GM23338 (cell line): ENCODE measurements at regions not wholly inside any gene's neighbourhood (a gene's known extent, or its start where the extent isn't known, plus 50 kb on each side); places are given as distances from the start of the nearest gene placed in this dataset.

Experiments
- ATAC-seq: fragments of 200-7000 bp; cut with Tn5 transposase; 3 replicates; pipeline ENCODE4 v1.9.1; 2020
- DNase-seq: peaks from one replicate; pipeline ENCODE4 v3.0.0-alpha.2; 2015; ENCODE audit warnings: low spot score
- H2AFZ ChIP-seq: fragments of 200-600 bp; sonication (generic); 2 replicates; pipeline ENCODE4 v1.8.0; 2016; ENCODE audit warnings: antibody characterized with exemption, mild to moderate bottlenecking, moderate library complexity
- H3F3A ChIP-seq: fragments of 200-600 bp; sonication (generic); replicated peaks from 2 replicates; pipeline ENCODE4 v1.8.0; 2017; ENCODE audit warnings: antibody characterized with exemption, mixed run types, low read depth
- H3K27ac ChIP-seq: fragments of 200-600 bp; sonication (generic); 2 replicates; pipeline ENCODE4 v1.6.1; 2016; ENCODE audit warnings: low read depth
- H3K27me3 ChIP-seq: fragments of 200-600 bp; sonication (generic); 2 replicates; pipeline ENCODE4 v1.8.0; 2016; ENCODE audit warnings: mild to moderate bottlenecking, mixed run types, moderate library complexity; ENCODE audit not compliant: insufficient read depth
- H3K36me3 ChIP-seq: fragments of 200-600 bp; sonication (generic); 2 replicates; pipeline ENCODE4 v1.8.0; 2016; ENCODE audit warnings: mild to moderate bottlenecking; ENCODE audit not compliant: insufficient read depth
- H3K4me1 ChIP-seq: fragments of 200-600 bp; sonication (generic); 2 replicates; pipeline ENCODE4 v1.8.0; 2016; ENCODE audit warnings: mild to moderate bottlenecking, moderate library complexity; ENCODE audit not compliant: insufficient read depth
- H3K4me2 ChIP-seq: fragments of 200-600 bp; sonication (generic); 2 replicates; pipeline ENCODE4 v1.7.1; 2017; ENCODE audit warnings: mixed run types
- H3K4me3 ChIP-seq: fragments of 200-600 bp; sonication (generic); 2 replicates; pipeline ENCODE4 v1.6.1; 2016; ENCODE audit warnings: mixed run types
- H3K79me2 ChIP-seq: fragments of 200-600 bp; sonication (generic); replicated peaks from 2 replicates; pipeline ENCODE4 v1.8.0; 2017; ENCODE audit warnings: mild to moderate bottlenecking; ENCODE audit not compliant: insufficient read depth
- H3K9me2 ChIP-seq: fragments of 200-600 bp; sonication (generic); 2 replicates; pipeline ENCODE4 v1.8.0; 2017; ENCODE audit not compliant: insufficient read depth
- H4K20me1 ChIP-seq: fragments of 200-600 bp; sonication (generic); replicated peaks from 2 replicates; pipeline ENCODE4 v1.8.0; 2017; ENCODE audit warnings: mild to moderate bottlenecking; ENCODE audit not compliant: insufficient read depth
- H3K27ac Mint-ChIP-seq: 2 replicates; pipeline ENCODE4 v1.8.0; 2020; ENCODE audit warnings: inconsistent platforms, mild to moderate bottlenecking, moderate library complexity, mixed read lengths
- H3K27me3 Mint-ChIP-seq: 3 replicates; pipeline ENCODE4 v1.8.0; 2022; ENCODE audit warnings: low read depth, mild to moderate bottlenecking, moderate library complexity, mixed read lengths, inconsistent platforms; ENCODE audit not compliant: insufficient read depth, poor library complexity
- H3K36me3 Mint-ChIP-seq: 3 replicates; pipeline ENCODE4 v1.8.0; 2021; ENCODE audit warnings: low read depth, mild to moderate bottlenecking, inconsistent platforms, moderate library complexity, mixed read lengths
- H3K4me1 Mint-ChIP-seq: 3 replicates; pipeline ENCODE4 v1.8.0; 2020; ENCODE audit warnings: mild to moderate bottlenecking, inconsistent platforms, mixed read lengths
- H3K4me3 Mint-ChIP-seq: 3 replicates; pipeline ENCODE4 v1.8.0; 2021; ENCODE audit warnings: moderate library complexity, mild to moderate bottlenecking, inconsistent platforms, mixed read lengths
- H3K9me3 Mint-ChIP-seq: 3 replicates; pipeline ENCODE4 v1.8.0; 2020; ENCODE audit warnings: moderate library complexity, mild to moderate bottlenecking, inconsistent platforms, mixed read lengths
- CREB1 ChIP-seq: fragments of 250-450 bp; sonication (Bioruptor Pico); IDR thresholded peaks from 2 replicates; pipeline ENCODE4 v1.5.0; 2020; ENCODE audit warnings: low read depth, mild to moderate bottlenecking, moderate library complexity
- EZH2 ChIP-seq: fragments of 200-600 bp; sonication (generic); IDR thresholded peaks from one replicate; pipeline ENCODE4 v1.8.0; 2017; ENCODE audit warnings: antibody characterized with exemption, mild to moderate bottlenecking, low read depth; ENCODE audit not compliant: unreplicated experiment
- EZH2phosphoT487 ChIP-seq: fragments of 200-600 bp; sonication (generic); IDR thresholded peaks from one replicate; pipeline ENCODE4 v1.8.1; 2018; ENCODE audit warnings: antibody characterized with exemption; ENCODE audit not compliant: unreplicated experiment
- JUNB ChIP-seq: IDR thresholded peaks from one replicate; pipeline ENCODE4 v1.6.1; 2016; ENCODE audit warnings: antibody characterized with exemption; ENCODE audit not compliant: unreplicated experiment
- NANOG ChIP-seq: IDR thresholded peaks from 2 replicates; pipeline ENCODE4 v1.6.1; 2016; ENCODE audit warnings: antibody characterized with exemption, borderline replicate concordance
- STAT1 ChIP-seq: IDR thresholded peaks from one replicate; pipeline ENCODE4 v1.6.1; 2016; ENCODE audit warnings: antibody characterized with exemption; ENCODE audit not compliant: unreplicated experiment
- TF ChIP-seq, protein P1 (sequence below): IDR thresholded peaks from 2 replicates; pipeline ENCODE4 v1.6.1; 2016; ENCODE audit warnings: antibody characterized with exemption
- TF ChIP-seq, protein P2 (sequence below), 2 experiments: fragments of 200-600 bp in 1 of 2; sonication (generic) in 1 of 2; conservative IDR thresholded peaks; 2 replicates each; pipeline versions ENCODE4 v1.5.1 to v1.6.1; 2016 to 2017; ENCODE audit warnings: antibody characterized with exemption in 2 of 2, low read depth in 2 of 2, mild to moderate bottlenecking in 2 of 2, moderate library complexity in 1 of 2
- TF ChIP-seq, protein P3 (sequence below): fragments of 250-450 bp; sonication (Bioruptor Pico); IDR thresholded peaks from 2 replicates; pipeline ENCODE4 v1.5.0; 2020; ENCODE audit warnings: mild to moderate bottlenecking, moderate library complexity

- H3K27ac Mint-ChIP-seq, result no peak overlapping the region
- ATAC-seq, result no peak; the same call in 2 of the 3 replicates
- Histone ChIP-seq H4K20me1 (no peaks in the 10 kb centered on the region), H2AFZ (no peak overlapping the region), H3K4me1 (no peaks in the 10 kb centered on the region), H3F3A (no peaks in the 10 kb centered on the region), H3K79me2 (no peaks in the 10 kb centered on the region), H3K4me3 (no peak overlapping the region), H3K27ac (no peak overlapping the region), H3K9me2 (no peaks in the 10 kb centered on the region), H3K27me3 (no peaks in the 10 kb centered on the region), H3K4me2 (no peak overlapping the region), H3K36me3 (no peaks in the 10 kb centered on the region)
- no peak for DNase-seq
- H3K4me1 Mint-ChIP-seq, result no peaks in the 10 kb centered on the region; the same call in 2 of the 3 replicates
- H3K4me3 Mint-ChIP-seq, result no peak overlapping the region
- no peak for TF ChIP-seq EZH2
- no peak for TF ChIP-seq EZH2phosphoT487
- TF ChIP-seq, protein P1, sequence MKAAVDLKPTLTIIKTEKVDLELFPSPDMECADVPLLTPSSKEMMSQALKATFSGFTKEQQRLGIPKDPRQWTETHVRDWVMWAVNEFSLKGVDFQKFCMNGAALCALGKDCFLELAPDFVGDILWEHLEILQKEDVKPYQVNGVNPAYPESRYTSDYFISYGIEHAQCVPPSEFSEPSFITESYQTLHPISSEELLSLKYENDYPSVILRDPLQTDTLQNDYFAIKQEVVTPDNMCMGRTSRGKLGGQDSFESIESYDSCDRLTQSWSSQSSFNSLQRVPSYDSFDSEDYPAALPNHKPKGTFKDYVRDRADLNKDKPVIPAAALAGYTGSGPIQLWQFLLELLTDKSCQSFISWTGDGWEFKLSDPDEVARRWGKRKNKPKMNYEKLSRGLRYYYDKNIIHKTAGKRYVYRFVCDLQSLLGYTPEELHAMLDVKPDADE, result no peak
- no peak for TF ChIP-seq JUNB
- TF ChIP-seq, protein P2, sequence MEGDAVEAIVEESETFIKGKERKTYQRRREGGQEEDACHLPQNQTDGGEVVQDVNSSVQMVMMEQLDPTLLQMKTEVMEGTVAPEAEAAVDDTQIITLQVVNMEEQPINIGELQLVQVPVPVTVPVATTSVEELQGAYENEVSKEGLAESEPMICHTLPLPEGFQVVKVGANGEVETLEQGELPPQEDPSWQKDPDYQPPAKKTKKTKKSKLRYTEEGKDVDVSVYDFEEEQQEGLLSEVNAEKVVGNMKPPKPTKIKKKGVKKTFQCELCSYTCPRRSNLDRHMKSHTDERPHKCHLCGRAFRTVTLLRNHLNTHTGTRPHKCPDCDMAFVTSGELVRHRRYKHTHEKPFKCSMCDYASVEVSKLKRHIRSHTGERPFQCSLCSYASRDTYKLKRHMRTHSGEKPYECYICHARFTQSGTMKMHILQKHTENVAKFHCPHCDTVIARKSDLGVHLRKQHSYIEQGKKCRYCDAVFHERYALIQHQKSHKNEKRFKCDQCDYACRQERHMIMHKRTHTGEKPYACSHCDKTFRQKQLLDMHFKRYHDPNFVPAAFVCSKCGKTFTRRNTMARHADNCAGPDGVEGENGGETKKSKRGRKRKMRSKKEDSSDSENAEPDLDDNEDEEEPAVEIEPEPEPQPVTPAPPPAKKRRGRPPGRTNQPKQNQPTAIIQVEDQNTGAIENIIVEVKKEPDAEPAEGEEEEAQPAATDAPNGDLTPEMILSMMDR (conservative IDR thresholded peaks at IDR 0.05; ENCODE audit: low read depth in 2 of 2), result no peak
- H3K36me3 Mint-ChIP-seq, result no peaks in the 10 kb centered on the region
- H3K27me3 Mint-ChIP-seq, result no peaks in the 10 kb centered on the region
- no peaks in the 10 kb centered on the region for H3K9me3 Mint-ChIP-seq
Measured at GRCh38 chr3:180828723-180829408, 83.6 kb upstream of the FXR1 start.

DNA sequence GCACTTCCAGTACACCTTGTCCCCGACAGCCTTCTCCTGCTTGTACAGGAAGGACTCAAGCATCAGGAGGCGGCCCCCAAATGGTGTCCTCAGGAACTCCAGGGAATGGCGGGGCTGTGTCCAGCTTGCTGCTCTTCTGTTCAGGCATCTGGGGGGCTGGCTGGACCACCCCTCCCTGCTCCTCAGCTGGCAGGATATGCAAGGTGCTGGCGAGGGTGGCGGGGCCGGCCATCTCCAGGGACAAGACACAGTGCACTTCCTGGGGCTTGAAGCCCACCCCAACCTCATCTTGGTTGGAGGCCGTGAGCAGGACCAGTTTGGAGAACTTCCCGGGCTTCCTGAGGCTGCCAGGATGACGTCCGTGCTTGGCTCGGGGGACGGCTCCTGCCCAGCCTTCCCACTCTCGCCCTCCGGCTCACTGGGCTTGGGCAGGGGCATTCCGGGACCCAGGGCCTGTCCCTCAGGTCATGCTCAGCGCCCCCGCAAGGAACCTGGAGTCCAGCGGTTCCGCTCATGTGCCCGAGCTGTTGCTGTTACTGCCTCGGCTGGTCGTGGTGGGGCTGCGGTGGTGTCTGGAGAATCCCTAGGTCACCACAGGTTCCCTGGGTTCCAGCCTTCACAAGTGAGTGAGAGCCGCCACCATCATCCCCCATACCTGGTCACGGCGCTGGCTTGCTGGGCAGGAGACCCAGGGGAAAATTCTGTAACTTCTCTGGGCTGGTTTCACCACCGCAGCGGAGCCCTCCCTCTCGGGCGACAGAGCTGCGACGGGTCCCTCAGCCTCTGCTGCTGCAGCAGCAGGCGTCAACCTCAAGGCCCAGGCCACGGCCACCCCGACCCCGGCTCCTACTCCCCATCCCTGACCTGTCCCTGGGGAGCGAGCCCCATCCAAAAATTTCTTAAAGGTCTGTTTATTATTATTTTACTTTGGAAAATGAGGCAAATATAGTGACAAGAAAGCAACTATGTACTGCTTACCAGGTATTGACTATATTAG, 82.8 kb upstream of the FXR1 start:
- no peaks in the 10 kb centered on the region for H3K9me2 ChIP-seq
- H3F3A ChIP-seq, result no peaks in the 10 kb centered on the region
- H3K4me1 Mint-ChIP-seq, result no peaks in the 10 kb centered on the region; the same call in 2 of the 3 replicates
- no peak for ATAC-seq
- H2AFZ ChIP-seq, result 0 out of 2 replicates have a peak overlapping the region, but pooled peaks have one; percentile 23
- H3K9me3 Mint-ChIP-seq, result no peaks in the 10 kb centered on the region
- H3K27me3 ChIP-seq, result no peaks in the 10 kb centered on the region
- no peaks in the 10 kb centered on the region for H3K36me3 ChIP-seq
- no peaks in the 10 kb centered on the region for H3K36me3 Mint-ChIP-seq
- H3K27me3 Mint-ChIP-seq, result no peaks in the 10 kb centered on the region
- H3K27ac ChIP-seq, result no peak overlapping the region
- H3K27ac Mint-ChIP-seq, result no peak overlapping the region
- H4K20me1 ChIP-seq, result no peaks in the 10 kb centered on the region
- H3K4me1 ChIP-seq, result no peaks in the 10 kb centered on the region
- H3K79me2 ChIP-seq, result no peaks in the 10 kb centered on the region
- no peak overlapping the region for H3K4me3 Mint-ChIP-seq
- H3K4me2 ChIP-seq, result no peak overlapping the region
- no peak for DNase-seq
- no peak overlapping the region for H3K4me3 ChIP-seq
- TF ChIP-seq STAT1 (no peak), NANOG (no peak), CREB1 (no peak)
- TF ChIP-seq, protein P3, sequence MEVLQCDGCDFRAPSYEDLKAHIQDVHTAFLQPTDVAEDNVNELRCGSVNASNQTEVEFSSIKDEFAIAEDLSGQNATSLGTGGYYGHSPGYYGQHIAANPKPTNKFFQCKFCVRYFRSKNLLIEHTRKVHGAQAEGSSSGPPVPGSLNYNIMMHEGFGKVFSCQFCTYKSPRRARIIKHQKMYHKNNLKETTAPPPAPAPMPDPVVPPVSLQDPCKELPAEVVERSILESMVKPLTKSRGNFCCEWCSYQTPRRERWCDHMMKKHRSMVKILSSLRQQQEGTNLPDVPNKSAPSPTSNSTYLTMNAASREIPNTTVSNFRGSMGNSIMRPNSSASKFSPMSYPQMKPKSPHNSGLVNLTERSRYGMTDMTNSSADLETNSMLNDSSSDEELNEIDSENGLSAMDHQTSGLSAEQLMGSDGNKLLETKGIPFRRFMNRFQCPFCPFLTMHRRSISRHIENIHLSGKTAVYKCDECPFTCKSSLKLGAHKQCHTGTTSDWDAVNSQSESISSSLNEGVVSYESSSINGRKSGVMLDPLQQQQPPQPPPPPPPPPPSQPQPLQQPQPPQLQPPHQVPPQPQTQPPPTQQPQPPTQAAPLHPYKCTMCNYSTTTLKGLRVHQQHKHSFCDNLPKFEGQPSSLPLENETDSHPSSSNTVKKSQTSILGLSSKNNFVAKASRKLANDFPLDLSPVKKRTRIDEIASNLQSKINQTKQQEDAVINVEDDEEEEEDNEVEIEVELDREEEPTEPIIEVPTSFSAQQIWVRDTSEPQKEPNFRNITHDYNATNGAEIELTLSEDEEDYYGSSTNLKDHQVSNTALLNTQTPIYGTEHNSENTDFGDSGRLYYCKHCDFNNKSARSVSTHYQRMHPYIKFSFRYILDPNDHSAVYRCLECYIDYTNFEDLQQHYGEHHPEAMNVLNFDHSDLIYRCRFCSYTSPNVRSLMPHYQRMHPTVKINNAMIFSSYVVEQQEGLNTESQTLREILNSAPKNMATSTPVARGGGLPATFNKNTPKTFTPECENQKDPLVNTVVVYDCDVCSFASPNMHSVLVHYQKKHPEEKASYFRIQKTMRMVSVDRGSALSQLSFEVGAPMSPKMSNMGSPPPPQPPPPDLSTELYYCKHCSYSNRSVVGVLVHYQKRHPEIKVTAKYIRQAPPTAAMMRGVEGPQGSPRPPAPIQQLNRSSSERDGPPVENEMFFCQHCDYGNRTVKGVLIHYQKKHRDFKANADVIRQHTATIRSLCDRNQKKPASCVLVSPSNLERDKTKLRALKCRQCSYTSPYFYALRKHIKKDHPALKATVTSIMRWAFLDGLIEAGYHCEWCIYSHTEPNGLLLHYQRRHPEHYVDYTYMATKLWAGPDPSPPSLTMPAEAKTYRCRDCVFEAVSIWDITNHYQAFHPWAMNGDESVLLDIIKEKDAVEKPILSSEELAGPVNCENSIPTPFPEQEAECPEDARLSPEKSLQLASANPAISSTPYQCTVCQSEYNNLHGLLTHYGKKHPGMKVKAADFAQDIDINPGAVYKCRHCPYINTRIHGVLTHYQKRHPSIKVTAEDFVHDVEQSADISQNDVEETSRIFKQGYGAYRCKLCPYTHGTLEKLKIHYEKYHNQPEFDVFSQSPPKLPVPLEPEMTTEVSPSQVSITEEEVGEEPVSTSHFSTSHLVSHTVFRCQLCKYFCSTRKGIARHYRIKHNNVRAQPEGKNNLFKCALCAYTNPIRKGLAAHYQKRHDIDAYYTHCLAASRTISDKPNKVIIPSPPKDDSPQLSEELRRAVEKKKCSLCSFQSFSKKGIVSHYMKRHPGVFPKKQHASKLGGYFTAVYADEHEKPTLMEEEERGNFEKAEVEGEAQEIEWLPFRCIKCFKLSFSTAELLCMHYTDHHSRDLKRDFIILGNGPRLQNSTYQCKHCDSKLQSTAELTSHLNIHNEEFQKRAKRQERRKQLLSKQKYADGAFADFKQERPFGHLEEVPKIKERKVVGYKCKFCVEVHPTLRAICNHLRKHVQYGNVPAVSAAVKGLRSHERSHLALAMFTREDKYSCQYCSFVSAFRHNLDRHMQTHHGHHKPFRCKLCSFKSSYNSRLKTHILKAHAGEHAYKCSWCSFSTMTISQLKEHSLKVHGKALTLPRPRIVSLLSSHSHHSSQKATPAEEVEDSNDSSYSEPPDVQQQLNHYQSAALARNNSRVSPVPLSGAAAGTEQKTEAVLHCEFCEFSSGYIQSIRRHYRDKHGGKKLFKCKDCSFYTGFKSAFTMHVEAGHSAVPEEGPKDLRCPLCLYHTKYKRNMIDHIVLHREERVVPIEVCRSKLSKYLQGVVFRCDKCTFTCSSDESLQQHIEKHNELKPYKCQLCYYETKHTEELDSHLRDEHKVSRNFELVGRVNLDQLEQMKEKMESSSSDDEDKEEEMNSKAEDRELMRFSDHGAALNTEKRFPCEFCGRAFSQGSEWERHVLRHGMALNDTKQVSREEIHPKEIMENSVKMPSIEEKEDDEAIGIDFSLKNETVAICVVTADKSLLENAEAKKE (CRISPR knock-in tag), result no peak
